ENCODE measurements at regions not wholly inside any gene's neighbourhood (a gene's known extent, or its start where the extent isn't known, plus 50 kb on each side); places are given as distances from the start of the nearest gene placed in this dataset.

DNA sequence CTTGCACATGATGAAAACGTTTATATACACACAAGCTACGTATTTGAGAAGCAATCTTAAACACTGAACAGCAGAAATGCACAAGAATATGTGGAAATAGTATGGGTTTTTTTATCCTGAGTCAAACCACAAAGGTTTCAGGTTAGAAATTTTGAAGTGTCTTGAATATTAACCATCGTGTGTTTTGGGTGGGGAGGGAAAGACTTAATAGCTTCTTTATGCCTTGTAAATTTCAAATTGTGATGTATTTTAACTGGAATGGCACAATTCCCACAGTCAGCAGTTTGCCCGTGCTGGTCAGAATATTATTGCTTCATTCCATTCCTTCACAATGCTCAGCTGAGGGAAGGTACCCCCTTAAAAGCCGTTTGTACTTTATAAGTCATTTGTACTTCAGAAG, 67.4 kb upstream of the WDR1 start:
- H3K4me1 Mint-ChIP-seq = no peaks in the 10 kb centered on the region
- peaks cover 3% of the 10 kb centered on the region; the same call in 1 of the 2 replicates for H3K27me3 Mint-ChIP-seq (ENCODE audit: low read depth)
- TF ChIP-seq ZNF138 (CRISPR knock-in tag; conservative IDR thresholded peaks at IDR 0.05) = no peak
- TF ChIP-seq, protein P1, sequence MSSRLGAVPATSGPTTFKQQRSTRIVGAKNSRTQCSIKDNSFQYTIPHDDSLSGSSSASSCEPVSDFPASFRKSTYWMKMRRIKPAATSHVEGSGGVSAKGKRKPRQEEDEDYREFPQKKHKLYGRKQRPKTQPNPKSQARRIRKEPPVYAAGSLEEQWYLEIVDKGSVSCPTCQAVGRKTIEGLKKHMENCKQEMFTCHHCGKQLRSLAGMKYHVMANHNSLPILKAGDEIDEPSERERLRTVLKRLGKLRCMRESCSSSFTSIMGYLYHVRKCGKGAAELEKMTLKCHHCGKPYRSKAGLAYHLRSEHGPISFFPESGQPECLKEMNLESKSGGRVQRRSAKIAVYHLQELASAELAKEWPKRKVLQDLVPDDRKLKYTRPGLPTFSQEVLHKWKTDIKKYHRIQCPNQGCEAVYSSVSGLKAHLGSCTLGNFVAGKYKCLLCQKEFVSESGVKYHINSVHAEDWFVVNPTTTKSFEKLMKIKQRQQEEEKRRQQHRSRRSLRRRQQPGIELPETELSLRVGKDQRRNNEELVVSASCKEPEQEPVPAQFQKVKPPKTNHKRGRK (CRISPR knock-in tag; IDR thresholded peaks at IDR 0.05; ENCODE audit: borderline replicate concordance) = no peak
- no peak for TF ChIP-seq ZNF671 (CRISPR knock-in tag; IDR thresholded peaks at IDR 0.05)
- TF ChIP-seq, protein P2, sequence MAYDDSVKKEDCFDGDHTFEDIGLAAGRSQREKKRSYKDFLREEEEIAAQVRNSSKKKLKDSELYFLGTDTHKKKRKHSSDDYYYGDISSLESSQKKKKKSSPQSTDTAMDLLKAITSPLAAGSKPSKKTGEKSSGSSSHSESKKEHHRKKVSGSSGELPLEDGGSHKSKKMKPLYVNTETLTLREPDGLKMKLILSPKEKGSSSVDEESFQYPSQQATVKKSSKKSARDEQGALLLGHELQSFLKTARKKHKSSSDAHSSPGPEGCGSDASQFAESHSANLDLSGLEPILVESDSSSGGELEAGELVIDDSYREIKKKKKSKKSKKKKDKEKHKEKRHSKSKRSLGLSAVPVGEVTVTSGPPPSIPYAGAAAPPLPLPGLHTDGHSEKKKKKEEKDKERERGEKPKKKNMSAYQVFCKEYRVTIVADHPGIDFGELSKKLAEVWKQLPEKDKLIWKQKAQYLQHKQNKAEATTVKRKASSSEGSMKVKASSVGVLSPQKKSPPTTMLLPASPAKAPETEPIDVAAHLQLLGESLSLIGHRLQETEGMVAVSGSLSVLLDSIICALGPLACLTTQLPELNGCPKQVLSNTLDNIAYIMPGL (CRISPR knock-in tag; IDR thresholded peaks at IDR 0.05) = no peak
- no peak for TF ChIP-seq ZNF121 (CRISPR knock-in tag; IDR thresholded peaks at IDR 0.05)
- no peak for TF ChIP-seq ZNF423 (CRISPR knock-in tag; IDR thresholded peaks at IDR 0.05)
- TF ChIP-seq GRHL2 (CRISPR knock-in tag; IDR thresholded peaks at IDR 0.05; ENCODE audit: insufficient replicate concordance, severe bottlenecking) = no peak
- ChIA-PET CTCF (interaction anchor here (0.6 kb wide), 1 partner anchor 12 kb away, joined by 3 read pairs; no protein-coding TSS in a partner anchor), POLR2A (no interaction called here)
- no peak overlapping the region for H3K27ac Mint-ChIP-seq
- H3K9me3 Mint-ChIP-seq = peaks cover 54% of the 10 kb centered on the region
- H3K4me3 Mint-ChIP-seq = no peak overlapping the region
- no peak for DNase-seq (ENCODE audit: low spot score)
- ATAC-seq = no peak
- no peaks in the 10 kb centered on the region for H3K36me3 Mint-ChIP-seq

DNA sequence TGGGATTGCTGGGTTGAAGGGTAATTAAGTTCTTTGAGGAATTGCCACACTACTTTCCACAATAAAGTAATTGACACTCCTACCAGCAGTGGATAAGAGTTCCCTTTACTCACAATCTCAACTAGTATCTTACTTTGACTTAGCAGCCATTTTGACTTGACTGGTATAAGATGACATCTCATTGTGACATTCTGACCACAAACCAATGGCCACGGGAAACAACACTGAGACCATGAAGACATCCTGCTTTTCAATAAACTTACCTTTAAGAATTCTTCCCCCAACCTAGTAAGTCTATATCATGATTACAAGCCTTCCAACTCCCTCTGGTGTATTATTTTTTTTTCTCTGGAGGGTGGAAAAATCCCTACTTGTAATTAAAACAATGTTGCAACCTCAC, 66.9 kb upstream of the WDR1 start:
- ChIA-PET CTCF (interaction anchor here (0.6 kb wide), 1 partner anchor 13 kb away, joined by 3 read pairs; no protein-coding TSS in a partner anchor), POLR2A (no interaction called here)
- Mint-ChIP-seq H3K9me3 (peaks cover 56% of the 10 kb centered on the region), H3K36me3 (no peaks in the 10 kb centered on the region), H3K27me3 (ENCODE audit: low read depth) (peaks cover 2% of the 10 kb centered on the region; the same call in 1 of the 2 replicates), H3K4me1 (no peaks in the 10 kb centered on the region), H3K4me3 (no peak overlapping the region), H3K27ac (no peak overlapping the region)
- DNase-seq (ENCODE audit: low spot score) (no peak), ATAC-seq (no peak)
- no peak for TF ChIP-seq FOXK1 (CRISPR knock-in tag; IDR thresholded peaks at IDR 0.05)
- no peak for TF ChIP-seq SOX15 (CRISPR knock-in tag; IDR thresholded peaks at IDR 0.05)
- TF ChIP-seq, protein P3, sequence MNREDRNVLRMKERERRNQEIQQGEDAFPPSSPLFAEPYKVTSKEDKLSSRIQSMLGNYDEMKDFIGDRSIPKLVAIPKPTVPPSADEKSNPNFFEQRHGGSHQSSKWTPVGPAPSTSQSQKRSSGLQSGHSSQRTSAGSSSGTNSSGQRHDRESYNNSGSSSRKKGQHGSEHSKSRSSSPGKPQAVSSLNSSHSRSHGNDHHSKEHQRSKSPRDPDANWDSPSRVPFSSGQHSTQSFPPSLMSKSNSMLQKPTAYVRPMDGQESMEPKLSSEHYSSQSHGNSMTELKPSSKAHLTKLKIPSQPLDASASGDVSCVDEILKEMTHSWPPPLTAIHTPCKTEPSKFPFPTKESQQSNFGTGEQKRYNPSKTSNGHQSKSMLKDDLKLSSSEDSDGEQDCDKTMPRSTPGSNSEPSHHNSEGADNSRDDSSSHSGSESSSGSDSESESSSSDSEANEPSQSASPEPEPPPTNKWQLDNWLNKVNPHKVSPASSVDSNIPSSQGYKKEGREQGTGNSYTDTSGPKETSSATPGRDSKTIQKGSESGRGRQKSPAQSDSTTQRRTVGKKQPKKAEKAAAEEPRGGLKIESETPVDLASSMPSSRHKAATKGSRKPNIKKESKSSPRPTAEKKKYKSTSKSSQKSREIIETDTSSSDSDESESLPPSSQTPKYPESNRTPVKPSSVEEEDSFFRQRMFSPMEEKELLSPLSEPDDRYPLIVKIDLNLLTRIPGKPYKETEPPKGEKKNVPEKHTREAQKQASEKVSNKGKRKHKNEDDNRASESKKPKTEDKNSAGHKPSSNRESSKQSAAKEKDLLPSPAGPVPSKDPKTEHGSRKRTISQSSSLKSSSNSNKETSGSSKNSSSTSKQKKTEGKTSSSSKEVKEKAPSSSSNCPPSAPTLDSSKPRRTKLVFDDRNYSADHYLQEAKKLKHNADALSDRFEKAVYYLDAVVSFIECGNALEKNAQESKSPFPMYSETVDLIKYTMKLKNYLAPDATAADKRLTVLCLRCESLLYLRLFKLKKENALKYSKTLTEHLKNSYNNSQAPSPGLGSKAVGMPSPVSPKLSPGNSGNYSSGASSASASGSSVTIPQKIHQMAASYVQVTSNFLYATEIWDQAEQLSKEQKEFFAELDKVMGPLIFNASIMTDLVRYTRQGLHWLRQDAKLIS (CRISPR knock-in tag; IDR thresholded peaks at IDR 0.05; ENCODE audit: borderline replicate concordance) = no peak
- TF ChIP-seq, protein P4, sequence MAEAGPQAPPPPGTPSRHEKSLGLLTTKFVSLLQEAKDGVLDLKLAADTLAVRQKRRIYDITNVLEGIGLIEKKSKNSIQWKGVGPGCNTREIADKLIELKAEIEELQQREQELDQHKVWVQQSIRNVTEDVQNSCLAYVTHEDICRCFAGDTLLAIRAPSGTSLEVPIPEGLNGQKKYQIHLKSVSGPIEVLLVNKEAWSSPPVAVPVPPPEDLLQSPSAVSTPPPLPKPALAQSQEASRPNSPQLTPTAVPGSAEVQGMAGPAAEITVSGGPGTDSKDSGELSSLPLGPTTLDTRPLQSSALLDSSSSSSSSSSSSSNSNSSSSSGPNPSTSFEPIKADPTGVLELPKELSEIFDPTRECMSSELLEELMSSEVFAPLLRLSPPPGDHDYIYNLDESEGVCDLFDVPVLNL (CRISPR knock-in tag; IDR thresholded peaks at IDR 0.05; ENCODE audit: borderline replicate concordance, low read depth) = no peak
- TF ChIP-seq ZNF396 (CRISPR knock-in tag; IDR thresholded peaks at IDR 0.05; ENCODE audit: borderline replicate concordance) = no peak
- TF ChIP-seq, protein P5, sequence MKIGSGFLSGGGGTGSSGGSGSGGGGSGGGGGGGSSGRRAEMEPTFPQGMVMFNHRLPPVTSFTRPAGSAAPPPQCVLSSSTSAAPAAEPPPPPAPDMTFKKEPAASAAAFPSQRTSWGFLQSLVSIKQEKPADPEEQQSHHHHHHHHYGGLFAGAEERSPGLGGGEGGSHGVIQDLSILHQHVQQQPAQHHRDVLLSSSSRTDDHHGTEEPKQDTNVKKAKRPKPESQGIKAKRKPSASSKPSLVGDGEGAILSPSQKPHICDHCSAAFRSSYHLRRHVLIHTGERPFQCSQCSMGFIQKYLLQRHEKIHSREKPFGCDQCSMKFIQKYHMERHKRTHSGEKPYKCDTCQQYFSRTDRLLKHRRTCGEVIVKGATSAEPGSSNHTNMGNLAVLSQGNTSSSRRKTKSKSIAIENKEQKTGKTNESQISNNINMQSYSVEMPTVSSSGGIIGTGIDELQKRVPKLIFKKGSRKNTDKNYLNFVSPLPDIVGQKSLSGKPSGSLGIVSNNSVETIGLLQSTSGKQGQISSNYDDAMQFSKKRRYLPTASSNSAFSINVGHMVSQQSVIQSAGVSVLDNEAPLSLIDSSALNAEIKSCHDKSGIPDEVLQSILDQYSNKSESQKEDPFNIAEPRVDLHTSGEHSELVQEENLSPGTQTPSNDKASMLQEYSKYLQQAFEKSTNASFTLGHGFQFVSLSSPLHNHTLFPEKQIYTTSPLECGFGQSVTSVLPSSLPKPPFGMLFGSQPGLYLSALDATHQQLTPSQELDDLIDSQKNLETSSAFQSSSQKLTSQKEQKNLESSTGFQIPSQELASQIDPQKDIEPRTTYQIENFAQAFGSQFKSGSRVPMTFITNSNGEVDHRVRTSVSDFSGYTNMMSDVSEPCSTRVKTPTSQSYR (CRISPR knock-in tag; IDR thresholded peaks at IDR 0.05) = no peak
- TF ChIP-seq ZNF232 (CRISPR knock-in tag; IDR thresholded peaks at IDR 0.05) = no peak
- TF ChIP-seq, protein P1 (CRISPR knock-in tag; IDR thresholded peaks at IDR 0.05; ENCODE audit: borderline replicate concordance) = no peak
- no peak for TF ChIP-seq SMAD4 (CRISPR knock-in tag; IDR thresholded peaks at IDR 0.05)
- TF ChIP-seq, protein P6, sequence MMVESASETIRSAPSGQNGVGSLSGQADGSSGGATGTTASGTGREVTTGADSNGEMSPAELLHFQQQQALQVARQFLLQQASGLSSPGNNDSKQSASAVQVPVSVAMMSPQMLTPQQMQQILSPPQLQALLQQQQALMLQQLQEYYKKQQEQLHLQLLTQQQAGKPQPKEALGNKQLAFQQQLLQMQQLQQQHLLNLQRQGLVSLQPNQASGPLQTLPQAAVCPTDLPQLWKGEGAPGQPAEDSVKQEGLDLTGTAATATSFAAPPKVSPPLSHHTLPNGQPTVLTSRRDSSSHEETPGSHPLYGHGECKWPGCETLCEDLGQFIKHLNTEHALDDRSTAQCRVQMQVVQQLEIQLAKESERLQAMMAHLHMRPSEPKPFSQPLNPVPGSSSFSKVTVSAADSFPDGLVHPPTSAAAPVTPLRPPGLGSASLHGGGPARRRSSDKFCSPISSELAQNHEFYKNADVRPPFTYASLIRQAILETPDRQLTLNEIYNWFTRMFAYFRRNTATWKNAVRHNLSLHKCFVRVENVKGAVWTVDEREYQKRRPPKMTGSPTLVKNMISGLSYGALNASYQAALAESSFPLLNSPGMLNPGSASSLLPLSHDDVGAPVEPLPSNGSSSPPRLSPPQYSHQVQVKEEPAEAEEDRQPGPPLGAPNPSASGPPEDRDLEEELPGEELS (CRISPR knock-in tag; IDR thresholded peaks at IDR 0.05) = no peak
- TF ChIP-seq, protein P7, sequence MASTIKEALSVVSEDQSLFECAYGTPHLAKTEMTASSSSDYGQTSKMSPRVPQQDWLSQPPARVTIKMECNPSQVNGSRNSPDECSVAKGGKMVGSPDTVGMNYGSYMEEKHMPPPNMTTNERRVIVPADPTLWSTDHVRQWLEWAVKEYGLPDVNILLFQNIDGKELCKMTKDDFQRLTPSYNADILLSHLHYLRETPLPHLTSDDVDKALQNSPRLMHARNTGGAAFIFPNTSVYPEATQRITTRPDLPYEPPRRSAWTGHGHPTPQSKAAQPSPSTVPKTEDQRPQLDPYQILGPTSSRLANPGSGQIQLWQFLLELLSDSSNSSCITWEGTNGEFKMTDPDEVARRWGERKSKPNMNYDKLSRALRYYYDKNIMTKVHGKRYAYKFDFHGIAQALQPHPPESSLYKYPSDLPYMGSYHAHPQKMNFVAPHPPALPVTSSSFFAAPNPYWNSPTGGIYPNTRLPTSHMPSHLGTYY (CRISPR knock-in tag; IDR thresholded peaks at IDR 0.05) = no peak

Measured in WTC11 (cell line).